Mucosa of descending colon (tissue), 3 donors: ENCODE measurements at regions not wholly inside any gene's neighbourhood (a gene's known extent, or its start where the extent isn't known, plus 50 kb on each side); places are given as distances from the start of the nearest gene placed in this dataset.

Experiments
- ATAC-seq: fragments of 200-7000 bp; cut with Tn5 transposase; one replicate; pipeline ENCODE4 v1.9.1; 2020; ENCODE audit warnings: mild to moderate bottlenecking, moderate library complexity
- DNase-seq, 3 donors: peaks; one replicate each; pipeline ENCODE4 v3.0.0-alpha.2; 2020
- H3K36me3 ChIP-seq: fragments of 200-600 bp; one replicate; pipeline ENCODE4 v1.8.0; 2021; ENCODE audit warnings: low read depth, mild to moderate bottlenecking
- H3K4me1 ChIP-seq: fragments of 200-600 bp; one replicate; pipeline ENCODE4 v1.8.0; 2021; ENCODE audit warnings: low read depth, mild to moderate bottlenecking
- H3K4me3 ChIP-seq: fragments of 200-600 bp; one replicate; pipeline ENCODE4 v1.8.0; 2021; ENCODE audit warnings: mild to moderate bottlenecking
- H3K9me3 ChIP-seq: fragments of 200-600 bp; one replicate; pipeline ENCODE4 v1.8.0; 2021; ENCODE audit warnings: mild to moderate bottlenecking
- intact Hi-C, 2 donors: fragments of 100-400 bp; cut with DNase I in 1 of 2; cut with micrococcal nuclease in 1 of 2; formaldehyde crosslinking; loops; one replicate each; pipeline versions ENCODE4 v1.11.0 to v1.11.1; 2022; cut with DNase I, micrococcal nuclease
- TF ChIP-seq, protein P1 (sequence below): fragments of 200-600 bp; IDR thresholded peaks from one replicate; pipeline ENCODE4 v1.8.0; 2022; ENCODE audit warnings: antibody characterized with exemption, mild to moderate bottlenecking
- donor health status: DM: no; HTN: no; CAD: no; lungs with moderate emphysema.
- donor health status: DM: no; HTN: no; CAD: no.
- donor health status: DM: no; HTN: yes; CAD: no.

DNA sequence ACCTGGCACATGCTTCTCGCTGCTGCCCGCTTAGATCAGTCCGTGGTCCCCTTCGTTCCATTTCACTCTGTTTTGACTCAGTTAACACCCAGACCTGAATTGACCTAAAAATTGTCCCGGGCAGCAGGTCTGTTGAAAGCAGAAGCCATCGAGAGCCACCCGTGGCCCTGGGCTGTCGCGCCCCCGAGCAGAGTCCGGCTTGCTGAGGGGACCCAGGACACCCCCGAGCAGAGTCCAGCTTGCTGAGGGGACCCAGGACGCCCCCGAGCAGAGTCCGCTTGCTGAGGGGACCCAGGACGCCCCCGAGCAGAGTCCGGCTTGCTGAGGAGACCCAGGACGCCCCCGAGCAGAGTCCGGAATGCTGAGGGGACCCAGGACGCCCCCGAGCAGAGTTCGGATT, 50.2 kb upstream of the GALNT9 start:
- Histone ChIP-seq H3K9me3 (no peaks in the 10 kb centered on the region), H3K36me3 (no peaks in the 10 kb centered on the region), H3K4me1 (no peaks in the 10 kb centered on the region), H3K4me3 (no peak overlapping the region)
- TF ChIP-seq, protein P1, sequence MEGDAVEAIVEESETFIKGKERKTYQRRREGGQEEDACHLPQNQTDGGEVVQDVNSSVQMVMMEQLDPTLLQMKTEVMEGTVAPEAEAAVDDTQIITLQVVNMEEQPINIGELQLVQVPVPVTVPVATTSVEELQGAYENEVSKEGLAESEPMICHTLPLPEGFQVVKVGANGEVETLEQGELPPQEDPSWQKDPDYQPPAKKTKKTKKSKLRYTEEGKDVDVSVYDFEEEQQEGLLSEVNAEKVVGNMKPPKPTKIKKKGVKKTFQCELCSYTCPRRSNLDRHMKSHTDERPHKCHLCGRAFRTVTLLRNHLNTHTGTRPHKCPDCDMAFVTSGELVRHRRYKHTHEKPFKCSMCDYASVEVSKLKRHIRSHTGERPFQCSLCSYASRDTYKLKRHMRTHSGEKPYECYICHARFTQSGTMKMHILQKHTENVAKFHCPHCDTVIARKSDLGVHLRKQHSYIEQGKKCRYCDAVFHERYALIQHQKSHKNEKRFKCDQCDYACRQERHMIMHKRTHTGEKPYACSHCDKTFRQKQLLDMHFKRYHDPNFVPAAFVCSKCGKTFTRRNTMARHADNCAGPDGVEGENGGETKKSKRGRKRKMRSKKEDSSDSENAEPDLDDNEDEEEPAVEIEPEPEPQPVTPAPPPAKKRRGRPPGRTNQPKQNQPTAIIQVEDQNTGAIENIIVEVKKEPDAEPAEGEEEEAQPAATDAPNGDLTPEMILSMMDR, result no peak
- DNase-seq (no peak), ATAC-seq (no peak)
- intact Hi-C loops, result no loop called here
